ENCODE measurements at regions not wholly inside any gene's neighbourhood (a gene's known extent, or its start where the extent isn't known, plus 50 kb on each side); places are given as distances from the start of the nearest gene placed in this dataset.

DNA sequence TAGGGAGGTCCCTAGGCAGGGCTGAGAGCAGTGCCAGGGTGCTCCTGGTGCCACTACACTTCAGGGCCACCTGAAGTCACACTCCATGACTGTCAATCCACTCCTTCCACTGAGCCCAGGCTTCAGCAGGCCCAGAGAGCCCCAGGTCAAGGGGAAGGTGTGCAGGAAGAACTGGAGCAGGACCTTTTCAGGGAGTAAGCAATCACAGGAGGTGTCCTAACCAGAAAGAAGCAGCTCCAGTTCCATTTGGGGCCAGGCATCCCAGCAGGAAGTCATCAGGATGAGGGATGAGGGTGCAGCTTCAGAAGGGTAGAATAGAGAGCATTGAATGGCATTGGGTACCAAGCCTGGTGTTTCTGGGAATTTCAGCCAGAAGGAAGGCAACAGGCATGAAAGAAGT is 556.5 kb downstream of the INSC start:
- Histone ChIP-seq H3K9me2 (replicated peaks; ENCODE audit: low read depth, low read length) (no peaks in the 10 kb centered on the region), H3K4me1 (ENCODE audit: insufficient read depth, low read length, poor library complexity, severe bottlenecking) (no peaks in the 10 kb centered on the region), H2AFZ (ENCODE audit: low read length) (no peak overlapping the region), H4K20me1 (ENCODE audit: insufficient read depth, low read length, poor library complexity, severe bottlenecking) (no peaks in the 10 kb centered on the region), H3K36me3 (ENCODE audit: insufficient read depth, low read length) (no peaks in the 10 kb centered on the region), H3K4me3 (ENCODE audit: low read length, poor library complexity, severe bottlenecking) (no peak overlapping the region), H3K4me2 (ENCODE audit: low read depth, low read length, poor library complexity, severe bottlenecking) (no peak overlapping the region), H3K9ac (ENCODE audit: low read depth, low read length, poor library complexity, severe bottlenecking) (no peak overlapping the region), H3F3A (ENCODE audit: low read depth) (no peaks in the 10 kb centered on the region), H3K9me3 (ENCODE audit: insufficient read depth, low read depth, low read length) (no peaks in the 10 kb centered on the region), H3K79me2 (ENCODE audit: insufficient read depth, low read length) (no peaks in the 10 kb centered on the region), H3K27me3 (ENCODE audit: insufficient read depth, low read length, poor library complexity, severe bottlenecking) (no peaks in the 10 kb centered on the region)
- TF ChIP-seq EZH2phosphoT487 (IDR thresholded peaks at IDR 0.05; ENCODE audit: borderline replicate concordance) = no peak
- no peak for TF ChIP-seq CTCF (conservative IDR thresholded peaks at IDR 0.05; ENCODE audit: low read length)

DNA sequence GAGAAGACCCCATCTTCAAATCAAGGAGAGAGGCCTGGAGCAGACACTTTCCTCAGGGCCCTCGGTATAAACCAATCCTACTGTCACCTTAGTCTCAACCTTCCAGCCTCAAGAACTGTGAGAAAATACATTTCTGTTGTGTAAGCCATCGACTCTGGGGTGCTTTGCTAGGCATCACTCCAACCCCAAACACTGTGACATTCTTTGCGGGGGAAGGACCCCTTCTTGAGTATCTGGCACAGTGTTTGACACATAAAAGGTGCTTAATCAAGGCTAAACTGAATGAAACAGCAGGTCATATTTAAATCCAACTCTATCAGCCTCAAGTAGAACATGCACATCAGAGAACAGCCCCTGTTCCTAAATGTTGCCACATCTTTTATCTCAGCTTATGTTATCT is 558.1 kb downstream of the INSC start:
- H4K20me1 ChIP-seq (ENCODE audit: insufficient read depth, low read length, poor library complexity, severe bottlenecking) = no peaks in the 10 kb centered on the region
- H3K4me1 ChIP-seq (ENCODE audit: insufficient read depth, low read length, poor library complexity, severe bottlenecking) = no peaks in the 10 kb centered on the region
- no peaks in the 10 kb centered on the region for H3F3A ChIP-seq (ENCODE audit: low read depth)
- TF ChIP-seq CTCF (conservative IDR thresholded peaks at IDR 0.05; ENCODE audit: low read length) (no peak), EZH2phosphoT487 (IDR thresholded peaks at IDR 0.05; ENCODE audit: borderline replicate concordance) (no peak)
- no peak overlapping the region for H2AFZ ChIP-seq (ENCODE audit: low read length)
- no peaks in the 10 kb centered on the region for H3K79me2 ChIP-seq (ENCODE audit: insufficient read depth, low read length)
- no peaks in the 10 kb centered on the region for H3K9me2 ChIP-seq (replicated peaks; ENCODE audit: low read depth, low read length)
- H3K9ac ChIP-seq (ENCODE audit: low read depth, low read length, poor library complexity, severe bottlenecking) = no peak overlapping the region
- H3K9me3 ChIP-seq (ENCODE audit: insufficient read depth, low read depth, low read length) = 0 out of 2 replicates have a peak, but pooled peaks cover 5% of the 10 kb centered on the region
- H3K4me3 ChIP-seq (ENCODE audit: low read length, poor library complexity, severe bottlenecking) = no peak overlapping the region
- H3K36me3 ChIP-seq (ENCODE audit: insufficient read depth, low read length) = no peaks in the 10 kb centered on the region
- H3K4me2 ChIP-seq (ENCODE audit: low read depth, low read length, poor library complexity, severe bottlenecking) = no peak overlapping the region
- no peaks in the 10 kb centered on the region for H3K27me3 ChIP-seq (ENCODE audit: insufficient read depth, low read length, poor library complexity, severe bottlenecking)

- Histone ChIP-seq H3K4me1 (ENCODE audit: insufficient read depth, low read length, poor library complexity, severe bottlenecking) (no peaks in the 10 kb centered on the region), H3K27me3 (ENCODE audit: insufficient read depth, low read length, poor library complexity, severe bottlenecking) (no peaks in the 10 kb centered on the region), H4K20me1 (ENCODE audit: insufficient read depth, low read length, poor library complexity, severe bottlenecking) (no peaks in the 10 kb centered on the region), H3K4me3 (ENCODE audit: low read length, poor library complexity, severe bottlenecking) (no peak overlapping the region), H3F3A (ENCODE audit: low read depth) (no peaks in the 10 kb centered on the region), H3K9ac (ENCODE audit: low read depth, low read length, poor library complexity, severe bottlenecking) (no peak overlapping the region), H3K9me2 (replicated peaks; ENCODE audit: low read depth, low read length) (no peaks in the 10 kb centered on the region), H2AFZ (ENCODE audit: low read length) (no peak overlapping the region), H3K4me2 (ENCODE audit: low read depth, low read length, poor library complexity, severe bottlenecking) (no peak overlapping the region), H3K9me3 (ENCODE audit: insufficient read depth, low read depth, low read length) (0 out of 2 replicates have a peak, but pooled peaks cover 7% of the 10 kb centered on the region), H3K36me3 (ENCODE audit: insufficient read depth, low read length) (no peaks in the 10 kb centered on the region), H3K79me2 (ENCODE audit: insufficient read depth, low read length) (no peaks in the 10 kb centered on the region)
- no peak for TF ChIP-seq EZH2phosphoT487 (IDR thresholded peaks at IDR 0.05; ENCODE audit: borderline replicate concordance)
- no peak for TF ChIP-seq CTCF (conservative IDR thresholded peaks at IDR 0.05; ENCODE audit: low read length)
Observed at GRCh38 chr11:15673408-15673831, 558.7 kb downstream of the INSC start.
